SK-N-SH (cell line): ENCODE measurements at regions not wholly inside any gene's neighbourhood (a gene's known extent, or its start where the extent isn't known, plus 50 kb on each side); places are given as distances from the start of the nearest gene placed in this dataset.

Experiments used
- CTCF ChIP-seq: fragments of 200-600 bp; sonication (generic); IDR thresholded peaks from 2 replicates; pipeline ENCODE4 v1.6.1; 2017; ENCODE audit warnings: antibody characterized with exemption, mild to moderate bottlenecking, moderate library complexity
- EZH2phosphoT487 ChIP-seq: fragments of 200-600 bp; sonication (generic); IDR thresholded peaks from 2 replicates; pipeline ENCODE4 v1.6.1; 2017; ENCODE audit warnings: low read depth, mixed run types, mild to moderate bottlenecking, antibody characterized with exemption, moderate library complexity, borderline replicate concordance
- FOXM1 ChIP-seq: IDR thresholded peaks from 2 replicates; pipeline ENCODE4 v1.4.0; 2012; ENCODE audit warnings: low read depth, mild to moderate bottlenecking
- POLR2AphosphoS5 ChIP-seq: IDR thresholded peaks from 2 replicates; pipeline ENCODE4 v1.6.1; 2012; ENCODE audit warnings: low read depth, low read length
- RFX5 ChIP-seq: IDR thresholded peaks from 2 replicates; pipeline ENCODE4 v1.6.1; 2012; ENCODE audit warnings: mild to moderate bottlenecking, improper control_type of control experiment, low read length
- TAF1 ChIP-seq: IDR thresholded peaks from 2 replicates; pipeline ENCODE4 v1.6.1; 2012; ENCODE audit warnings: low read depth, mild to moderate bottlenecking, low read length, moderate library complexity, borderline replicate concordance
- TEAD4 ChIP-seq: IDR thresholded peaks from 2 replicates; pipeline ENCODE4 v1.4.0; 2012; ENCODE audit warnings: mild to moderate bottlenecking, borderline replicate concordance; ENCODE audit not compliant: insufficient read depth

GRCh38 chr18:64379662-64380061, 230.8 kb upstream of the LINC00305 start:
- TF ChIP-seq CTCF (no peak), EZH2phosphoT487 (no peak), POLR2AphosphoS5 (no peak), TAF1 (no peak), FOXM1 (no peak), TEAD4 (no peak), RFX5 (no peak)
